OCI-LY3 (cell line): ENCODE measurements at regions not wholly inside any gene's neighbourhood (a gene's known extent, or its start where the extent isn't known, plus 50 kb on each side); places are given as distances from the start of the nearest gene placed in this dataset.

Source experiments
- H2AFZ ChIP-seq: fragments of 200-600, 300-600 bp; shearing (Covaris generic); 2 replicates; pipeline ENCODE4 v1.6.0; 2014; ENCODE audit warnings: antibody characterized with exemption, low read depth, low read length
- H3K27ac ChIP-seq: fragments of 200-600, 300-600 bp; sonication (generic); 2 replicates; pipeline ENCODE4 v1.5.1; 2014; ENCODE audit warnings: mild to moderate bottlenecking, low read length, moderate library complexity, mixed read lengths
- H3K27me3 ChIP-seq: fragments of 200-600, 300-600 bp; sonication (generic); 2 replicates; pipeline ENCODE4 v1.6.1; 2014; ENCODE audit warnings: low read depth, low read length, mixed read lengths
- H3K36me3 ChIP-seq: fragments of 200-600, 300-600 bp; sonication (generic); replicated peaks from 2 replicates; pipeline ENCODE3; 2014; ENCODE audit warnings: low read depth, low read length, mixed read lengths
- H3K4me1 ChIP-seq: fragments of 300-600, 200-600 bp; sonication (generic); 2 replicates; pipeline ENCODE4 v1.6.1; 2014; ENCODE audit warnings: low read length, mixed read lengths
- H3K4me2 ChIP-seq: fragments of 200-600, 300-600 bp; sonication (generic); 2 replicates; pipeline ENCODE4 v1.6.1; 2014; ENCODE audit warnings: low read length, mixed read lengths
- H3K4me3 ChIP-seq: fragments of 300-600, 200-600 bp; sonication (generic); 2 replicates; pipeline ENCODE4 v1.5.1; 2014; ENCODE audit warnings: antibody characterized with exemption, mild to moderate bottlenecking, low read length, moderate library complexity
- H3K79me2 ChIP-seq: fragments of 300-600, 200-600 bp; shearing (Covaris generic); 2 replicates; pipeline ENCODE4 v1.6.1; 2014; ENCODE audit warnings: mild to moderate bottlenecking, low read length, mixed read lengths
- H3K9ac ChIP-seq: fragments of 300-600, 200-600 bp; shearing (Covaris generic); 2 replicates; pipeline ENCODE4 v1.6.0; 2014; ENCODE audit warnings: mild to moderate bottlenecking, low read length, moderate library complexity
- H3K9me3 ChIP-seq: fragments of 200-600, 300-600 bp; shearing (Covaris generic); 2 replicates; pipeline ENCODE4 v1.6.1; 2014; ENCODE audit warnings: low read length, mixed read lengths; ENCODE audit not compliant: insufficient read depth
- H4K20me1 ChIP-seq: fragments of 200-600, 300-600 bp; sonication (generic); 2 replicates; pipeline ENCODE4 v1.6.1; 2016; ENCODE audit warnings: low read length, mixed read lengths; ENCODE audit not compliant: insufficient read depth
- CTCF ChIP-seq: fragments of 200-600, 300-600 bp; sonication (generic); IDR thresholded peaks from 2 replicates; pipeline ENCODE4 v1.5.1; 2014; ENCODE audit warnings: antibody characterized with exemption, low read length, low read depth
- EZH2phosphoT487 ChIP-seq: fragments of 200-600 bp; shearing (Covaris generic); IDR thresholded peaks from 2 replicates; pipeline ENCODE4 v1.6.1; 2018; ENCODE audit warnings: antibody characterized with exemption, mixed run types, low read depth

DNA sequence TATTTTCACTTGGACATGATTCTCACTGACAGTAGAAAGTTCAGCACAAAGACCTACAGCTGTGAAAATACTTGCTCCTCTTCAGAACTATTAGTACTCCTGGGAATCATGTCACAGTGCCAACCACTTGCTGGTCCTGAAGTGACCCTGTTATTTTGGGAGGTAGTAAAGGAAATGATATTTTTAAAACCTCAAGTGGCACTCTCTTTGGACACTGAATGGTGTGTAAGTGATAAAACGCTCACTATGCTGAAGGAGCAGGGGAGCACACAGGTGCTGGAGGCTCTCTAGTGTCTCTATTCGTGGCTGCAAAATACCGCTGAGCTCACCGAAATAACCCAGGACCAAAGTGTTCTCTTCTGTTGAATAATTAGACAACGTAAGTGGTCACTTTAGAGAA lies 76.9 kb upstream of the SPATA31D4 start:
- Histone ChIP-seq H3K79me2 (no peaks in the 10 kb centered on the region), H3K9ac (no peak overlapping the region), H3K27me3 (0 out of 2 replicates have a peak, but pooled peaks cover 6% of the 10 kb centered on the region), H3K27ac (no peak overlapping the region), H3K4me3 (no peak overlapping the region), H3K36me3 (no peaks in the 10 kb centered on the region), H4K20me1 (no peaks in the 10 kb centered on the region), H3K4me2 (no peak overlapping the region), H3K4me1 (no peaks in the 10 kb centered on the region), H3K9me3 (no peaks in the 10 kb centered on the region), H2AFZ (no peak overlapping the region)
- TF ChIP-seq CTCF: no peak
- no peak for TF ChIP-seq EZH2phosphoT487

GRCh38 chr9:81852820-81853219 lies 75.4 kb upstream of the SPATA31D4 start:
- Histone ChIP-seq H3K79me2 (no peaks in the 10 kb centered on the region), H3K27me3 (0 out of 2 replicates have a peak, but pooled peaks cover 6% of the 10 kb centered on the region), H3K9me3 (no peaks in the 10 kb centered on the region), H3K36me3 (no peaks in the 10 kb centered on the region), H3K4me3 (no peak overlapping the region), H2AFZ (no peak overlapping the region), H3K9ac (no peak overlapping the region), H3K27ac (no peak overlapping the region), H4K20me1 (no peaks in the 10 kb centered on the region), H3K4me1 (no peaks in the 10 kb centered on the region), H3K4me2 (no peak overlapping the region)
- TF ChIP-seq CTCF: no peak
- no peak for TF ChIP-seq EZH2phosphoT487

- H3K4me1 ChIP-seq: no peaks in the 10 kb centered on the region
- H3K4me3 ChIP-seq: no peak overlapping the region
- no peaks in the 10 kb centered on the region for H3K27me3 ChIP-seq
- no peak overlapping the region for H3K9ac ChIP-seq
- TF ChIP-seq EZH2phosphoT487: no peak
- no peak for TF ChIP-seq CTCF
- H3K36me3 ChIP-seq: no peaks in the 10 kb centered on the region
- no peak overlapping the region for H3K27ac ChIP-seq
- no peak overlapping the region for H2AFZ ChIP-seq
- H4K20me1 ChIP-seq: no peaks in the 10 kb centered on the region
- no peaks in the 10 kb centered on the region for H3K9me3 ChIP-seq
- no peaks in the 10 kb centered on the region for H3K79me2 ChIP-seq
- H3K4me2 ChIP-seq: no peak overlapping the region
Measured at GRCh38 chr9:81855538-81855937, 72.7 kb upstream of the SPATA31D4 start.

DNA sequence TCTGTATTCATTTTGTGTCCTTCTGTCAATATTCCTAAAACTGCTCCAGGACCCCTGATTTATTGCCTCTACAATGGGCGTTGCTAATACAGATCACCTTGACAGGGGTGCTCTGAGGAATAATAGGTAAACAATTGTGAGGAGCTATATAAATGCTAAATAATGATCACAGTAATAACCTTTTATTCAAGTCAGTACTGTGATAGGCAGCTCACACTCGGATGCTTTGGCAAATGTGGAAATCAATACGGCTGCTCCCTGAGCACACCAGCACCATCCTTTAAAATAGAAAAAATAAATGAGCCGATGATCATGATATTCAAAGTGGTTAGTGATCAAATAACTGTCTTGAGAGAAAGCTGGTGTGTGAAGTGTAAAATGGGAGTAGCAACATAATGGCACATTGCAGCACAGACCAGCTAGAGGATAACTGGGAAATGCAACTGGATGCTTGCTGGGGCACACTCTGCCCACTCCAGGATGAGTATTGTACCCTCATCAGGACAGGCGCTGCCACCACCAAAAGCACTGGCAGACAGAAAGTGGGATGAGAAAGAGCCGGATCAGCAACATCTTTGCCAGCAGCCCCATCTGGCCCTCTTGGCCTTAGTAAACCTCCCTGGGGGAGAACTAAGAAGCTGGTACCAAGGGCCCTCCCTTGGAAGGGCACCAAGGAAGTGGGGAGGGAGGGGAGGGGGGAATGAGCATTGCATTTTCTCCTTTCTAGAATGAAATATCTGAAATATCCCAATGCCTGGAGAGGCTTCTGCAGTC lies 69.4 kb upstream of the SPATA31D4 start:
- no peak overlapping the region for H3K4me3 ChIP-seq
- H3K9ac ChIP-seq: no peak overlapping the region
- no peaks in the 10 kb centered on the region for H3K27me3 ChIP-seq
- H3K9me3 ChIP-seq: no peaks in the 10 kb centered on the region
- H3K4me2 ChIP-seq: no peak overlapping the region
- no peaks in the 10 kb centered on the region for H3K36me3 ChIP-seq
- no peak overlapping the region for H3K27ac ChIP-seq
- H2AFZ ChIP-seq: no peak overlapping the region
- TF ChIP-seq CTCF: no peak
- no peak for TF ChIP-seq EZH2phosphoT487
- H3K79me2 ChIP-seq: no peaks in the 10 kb centered on the region
- no peaks in the 10 kb centered on the region for H4K20me1 ChIP-seq
- H3K4me1 ChIP-seq: peaks cover 7% of the 10 kb centered on the region
